NCI-H69 (cell line): ENCODE measurements at regions not wholly inside any gene's neighbourhood (a gene's known extent, or its start where the extent isn't known, plus 50 kb on each side); places are given as distances from the start of the nearest gene placed in this dataset.

ENCODE experiments used
- DNase-seq: peaks from one replicate; lab custom pipeline; 2025; lab: John Stamatoyannopoulos, UW

DNA sequence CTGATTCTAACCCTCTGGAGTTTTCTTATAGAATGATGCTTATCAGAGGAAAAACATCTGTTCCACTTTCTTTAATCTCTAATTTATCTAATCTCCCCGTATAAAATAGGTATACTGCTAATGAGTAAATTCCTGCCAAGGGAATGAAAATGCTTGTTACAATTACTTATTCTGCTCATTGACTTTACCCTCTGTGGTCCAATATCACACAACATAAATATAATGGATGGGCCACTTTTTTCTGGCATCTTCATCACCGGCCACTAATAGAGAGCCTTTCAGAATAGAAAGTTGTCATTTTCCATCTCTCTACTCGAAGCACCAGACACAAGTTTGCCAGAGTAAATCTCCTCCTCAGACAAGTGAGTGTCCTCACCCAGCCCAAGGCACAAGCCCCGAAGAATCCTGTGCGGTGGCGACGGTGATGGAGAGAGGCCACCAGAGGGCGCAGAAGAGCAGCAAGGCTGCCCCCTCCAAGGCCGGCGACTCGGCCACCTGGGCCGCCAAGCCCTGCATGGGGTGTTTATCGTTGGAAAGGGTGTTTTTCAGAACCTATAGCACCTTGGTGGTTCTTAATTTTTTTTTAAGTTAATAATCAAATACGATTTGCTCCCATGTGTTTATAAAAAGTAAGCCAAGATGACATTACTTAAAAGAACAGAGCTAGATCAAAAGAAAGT, 212.9 kb upstream of the ARID1B start:
- peak; percentile 89 for DNase-seq

DNA sequence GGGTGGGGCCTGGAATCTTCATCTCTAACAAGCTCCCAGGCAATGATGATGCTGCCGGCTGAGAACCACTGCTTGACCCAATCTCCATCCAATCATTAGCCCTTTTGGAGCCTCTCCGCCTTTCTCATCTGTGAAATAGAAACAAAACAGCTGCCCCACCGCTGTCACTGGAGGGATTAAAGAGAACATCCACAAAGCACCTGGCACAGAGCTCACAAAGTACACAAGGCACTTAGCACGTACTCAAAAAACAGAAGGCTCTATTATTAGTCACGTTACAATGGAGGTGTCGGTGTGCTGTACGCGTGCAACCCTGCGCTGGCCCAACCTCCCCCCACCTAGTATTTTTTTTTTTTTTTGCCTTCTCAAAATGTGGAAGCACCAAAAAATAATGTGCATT, 213.5 kb upstream of the ARID1B start:
- DNase-seq, result peak; percentile 96

DNA sequence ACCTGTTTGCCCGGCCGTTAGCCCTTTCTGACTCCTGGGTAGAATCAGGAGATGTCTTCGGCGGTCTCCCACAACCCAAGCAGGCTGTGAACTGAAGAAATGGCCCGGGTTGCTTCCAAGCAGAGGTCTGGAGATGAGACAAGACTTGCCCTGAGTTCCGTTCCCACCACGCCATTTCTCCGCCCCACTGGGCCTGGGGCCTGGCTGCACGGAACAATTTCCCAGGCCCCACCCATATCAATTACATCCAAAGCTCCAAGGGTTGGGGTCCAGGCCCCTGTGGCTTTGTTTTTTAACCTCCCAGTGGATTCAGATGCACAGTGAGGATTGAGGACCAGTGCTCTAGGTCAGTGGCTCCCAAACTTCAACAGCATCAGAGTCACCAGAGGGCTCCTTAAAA, 214.5 kb upstream of the ARID1B start:
- DNase-seq, result no peak

DNA sequence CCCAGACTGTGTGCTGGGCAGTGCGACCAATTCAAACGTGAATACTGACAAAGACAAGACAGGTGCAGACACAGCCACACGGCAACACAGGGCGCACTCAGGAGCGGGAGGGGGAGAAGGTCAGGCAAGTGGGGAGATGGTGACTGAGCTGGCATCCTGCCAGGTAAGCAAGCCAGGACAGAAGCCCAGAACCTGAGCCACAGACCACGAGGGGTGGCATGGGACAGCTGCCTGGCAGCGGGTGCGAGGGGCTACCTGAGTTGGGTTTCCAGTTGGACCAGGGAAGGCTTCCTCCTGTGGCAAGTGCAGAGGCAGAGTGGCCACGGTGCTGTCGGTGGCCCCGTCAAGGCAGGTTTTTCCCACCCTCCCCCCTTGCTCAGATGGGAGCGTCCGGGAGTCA, 215.2 kb upstream of the ARID1B start:
- no peak for DNase-seq

- peak; percentile 10 for DNase-seq
Observed at GRCh38 chr6:156560476-156560875, 216.7 kb upstream of the ARID1B start.

DNA sequence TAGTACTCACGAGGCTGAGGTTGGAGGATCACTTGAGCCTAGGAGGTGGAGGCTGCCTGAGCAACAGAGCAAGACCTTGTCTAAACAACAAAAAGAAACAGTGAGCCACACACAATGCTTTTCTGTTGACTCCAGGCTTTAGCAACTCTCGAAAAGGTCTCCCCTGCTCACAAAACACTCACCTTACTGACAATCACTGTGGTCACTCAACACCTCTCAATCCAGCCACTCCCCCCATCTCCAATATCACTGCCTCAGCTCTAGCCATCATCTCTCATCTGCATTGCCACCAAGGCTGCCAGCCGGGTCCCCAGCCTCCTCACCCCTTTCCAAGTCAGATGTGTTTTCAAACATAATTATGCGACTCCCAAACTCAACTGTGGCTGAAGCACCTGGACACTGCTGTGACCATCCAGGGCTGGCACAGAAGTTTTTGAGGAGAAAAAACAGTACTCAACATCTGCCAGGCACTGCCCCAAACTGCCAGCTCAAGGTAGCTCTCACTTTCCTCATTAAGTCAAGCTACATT, 218.0 kb upstream of the ARID1B start:
- DNase-seq, result no peak

- no peak for DNase-seq
Observed at GRCh38 chr6:156557911-156558259, 219.3 kb upstream of the ARID1B start.

- DNase-seq, result peak; percentile 100
Observed at GRCh38 chr6:156557251-156557910, 219.8 kb upstream of the ARID1B start.

GRCh38 chr6:156556811-156557210, 220.4 kb upstream of the ARID1B start:
- DNase-seq, result peak; percentile 83

DNA sequence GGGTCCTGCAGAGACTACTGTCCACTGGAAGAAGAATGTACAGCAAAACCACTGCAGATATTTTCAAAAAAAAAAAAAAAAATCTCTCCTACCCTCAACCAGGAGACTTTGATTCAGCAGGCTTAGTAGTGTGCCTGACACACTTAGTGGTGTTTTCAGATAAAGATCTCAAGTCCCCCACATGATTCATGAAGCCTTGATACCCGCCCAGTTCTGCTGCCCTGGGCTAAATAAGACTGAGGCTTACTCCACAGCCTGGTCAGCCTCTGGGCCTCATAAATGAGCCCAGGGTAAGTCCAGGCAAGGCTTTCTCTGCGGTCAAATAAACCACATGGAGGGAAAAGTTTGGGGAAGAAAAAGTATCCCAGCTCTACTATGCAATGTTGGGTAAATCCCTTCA, 222.1 kb upstream of the ARID1B start:
- no peak for DNase-seq

- DNase-seq, result peak; percentile 19
Observed at GRCh38 chr6:156554160-156554559, 223.0 kb upstream of the ARID1B start.

- no peak for DNase-seq
Observed at GRCh38 chr6:156552849-156553248, 224.3 kb upstream of the ARID1B start.

GRCh38 chr6:156550949-156551348, 226.2 kb upstream of the ARID1B start:
- no peak for DNase-seq

DNA sequence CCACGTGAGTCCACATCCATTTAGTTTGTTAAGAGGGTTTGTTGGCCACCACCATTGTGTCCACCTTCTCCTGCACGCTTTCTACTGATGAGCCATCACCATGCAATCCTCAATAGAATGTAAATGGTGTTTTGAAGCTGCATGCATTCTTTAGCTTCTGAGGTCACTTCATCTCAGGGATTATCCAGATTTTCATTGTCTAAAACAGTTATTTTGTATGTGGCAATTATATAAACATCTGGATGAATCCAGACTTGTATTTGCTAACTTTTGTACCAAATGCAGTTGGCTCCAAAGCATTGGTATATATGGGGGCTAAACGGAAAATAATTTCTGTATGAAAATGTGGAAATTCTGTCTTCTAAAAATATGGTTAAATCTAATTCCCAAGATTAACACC, 231.2 kb upstream of the ARID1B start:
- no peak for DNase-seq

GRCh38 chr6:156545021-156545420, 232.2 kb upstream of the ARID1B start:
- peak; percentile 27 for DNase-seq

DNA sequence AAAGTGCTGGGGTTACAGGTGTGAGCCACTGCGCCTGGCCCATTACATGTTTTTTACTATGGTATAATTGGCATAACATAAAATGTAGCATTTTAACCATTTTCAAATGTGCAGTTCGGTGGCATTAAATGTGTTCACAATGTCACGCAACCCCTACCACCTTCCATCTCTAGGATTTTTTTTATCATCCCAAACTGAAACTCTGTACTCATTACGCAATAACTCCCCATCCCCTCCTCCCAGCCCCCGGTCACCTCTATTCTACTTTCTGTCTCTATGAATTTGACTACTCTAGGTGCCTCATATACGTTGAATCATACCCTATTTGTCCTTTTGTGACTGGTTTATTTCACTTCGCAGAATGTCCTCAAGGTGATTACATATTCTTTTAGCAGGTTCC, 233.1 kb upstream of the ARID1B start:
- no peak for DNase-seq

GRCh38 chr6:156543431-156543830, 233.7 kb upstream of the ARID1B start:
- DNase-seq, result peak; percentile 10

DNA sequence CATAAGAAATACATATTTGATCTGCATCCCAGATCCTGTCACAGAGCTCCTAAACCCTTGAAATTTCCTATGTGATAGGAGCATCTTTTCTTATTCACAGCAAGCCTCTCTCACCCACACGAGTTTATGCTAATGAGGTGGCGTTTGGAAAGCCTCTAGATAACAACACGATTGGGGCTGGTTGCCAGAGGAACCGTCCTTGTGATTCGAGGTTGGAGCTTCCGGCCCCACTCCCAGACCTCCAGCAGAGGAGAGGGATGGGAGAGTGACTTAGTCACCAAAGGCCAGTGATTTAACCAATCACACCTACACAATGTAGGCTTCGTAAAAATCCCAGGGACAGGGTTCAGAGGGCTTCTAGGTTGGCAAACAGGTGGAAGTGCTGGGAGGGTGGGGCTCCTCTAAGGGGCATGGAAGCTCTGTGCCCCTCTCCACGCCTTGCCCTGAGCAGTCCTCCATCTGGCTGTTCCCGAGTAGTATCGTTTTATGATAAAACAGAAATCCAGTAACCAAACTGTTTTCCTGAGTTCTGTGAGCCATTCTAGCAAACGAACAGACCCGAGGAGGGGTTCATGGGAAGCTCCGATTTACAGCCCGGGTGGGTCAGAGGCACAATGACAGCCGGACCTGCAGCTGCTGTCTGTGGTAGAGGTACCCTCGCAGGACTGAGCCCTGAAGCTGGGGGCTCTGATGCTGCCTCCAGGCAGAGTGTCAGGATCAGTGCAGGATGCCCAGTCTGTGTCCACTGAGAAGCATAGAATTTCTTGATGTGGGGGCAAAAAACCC, 238.1 kb upstream of the ARID1B start:
- DNase-seq, result peak; percentile 38

DNA sequence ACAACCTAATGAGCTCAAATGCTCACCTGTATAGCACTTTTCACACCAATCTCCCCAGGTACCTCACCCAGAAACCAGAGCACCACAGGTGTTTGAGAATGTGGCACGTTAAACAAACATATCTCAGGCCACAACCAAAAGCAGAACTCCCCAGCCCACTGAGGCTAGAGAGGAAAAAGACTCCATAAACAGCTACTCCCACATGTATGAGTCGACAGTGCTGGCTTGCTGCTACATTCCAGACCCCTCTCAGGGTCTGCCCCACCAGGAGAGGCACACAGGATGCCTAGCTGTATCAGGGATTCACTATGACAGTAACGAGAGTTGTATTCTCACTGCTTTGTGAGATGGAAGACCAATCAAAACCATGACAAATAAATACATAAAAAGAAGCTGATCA, 242.6 kb upstream of the ARID1B start:
- DNase-seq, result no peak

DNA sequence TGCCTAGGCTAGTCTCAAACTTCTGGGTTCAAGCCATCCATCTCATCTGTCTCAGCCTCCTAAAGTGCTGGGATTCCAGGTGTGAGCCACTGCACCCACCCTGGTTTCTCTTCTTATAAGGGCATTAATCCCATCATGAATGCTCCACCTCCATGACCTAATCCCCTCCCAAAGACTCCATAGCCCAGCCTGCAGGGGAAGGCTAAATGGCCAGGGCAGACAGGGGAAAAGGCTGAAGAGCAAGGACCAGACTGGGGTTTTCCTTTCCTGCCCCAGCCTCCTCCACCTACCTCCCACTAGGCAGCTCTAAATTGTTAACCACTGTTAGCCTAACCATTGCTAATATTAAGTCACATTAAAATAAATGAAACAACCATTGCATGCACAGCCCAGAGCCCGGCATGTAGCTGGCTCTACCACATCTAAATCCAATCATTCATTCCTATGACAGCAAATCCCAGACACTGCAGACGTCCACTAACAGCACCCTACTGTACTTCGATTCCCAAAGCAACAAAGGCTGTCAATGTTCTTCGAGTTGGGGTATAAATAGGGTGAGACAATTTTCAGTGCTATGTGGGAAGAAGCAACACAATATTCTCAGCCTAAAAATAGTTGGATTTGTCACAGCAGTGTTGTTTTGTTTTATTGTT, 243.2 kb upstream of the ARID1B start:
- DNase-seq, result no peak

- no peak for DNase-seq
Observed at GRCh38 chr6:156526081-156526480, 251.1 kb upstream of the ARID1B start.

GRCh38 chr6:156525541-156525940, 251.6 kb upstream of the ARID1B start:
- DNase-seq, result no peak
